ENCODE measurements at regions not wholly inside any gene's neighbourhood (a gene's known extent, or its start where the extent isn't known, plus 50 kb on each side); places are given as distances from the start of the nearest gene placed in this dataset.
A peak's percentile ranks its signal among the peaks of the same experiment; 100 is the strongest.

- no peaks in the 10 kb centered on the region for H3K36me3 Mint-ChIP-seq (ENCODE audit: low read depth)
- peaks cover 11% of the 10 kb centered on the region for H3K4me1 Mint-ChIP-seq
- no peaks in the 10 kb centered on the region for H3K9me3 Mint-ChIP-seq
- H3K27ac Mint-ChIP-seq = peak overlapping the region in 1 of 3 experiments; percentile 16
- H3K4me3 Mint-ChIP-seq = no peak overlapping the region
- no peak for TF ChIP-seq CTCF (IDR thresholded peaks at IDR 0.05; ENCODE audit: unreplicated experiment in 3 of 3)
- H3K27me3 Mint-ChIP-seq (ENCODE audit: low read depth) = peaks cover 31% of the 10 kb centered on the region
Measured at GRCh38 chr1:5744911-5745799, 247.1 kb downstream of the NPHP4 start.

- Mint-ChIP-seq H3K4me1 (peaks cover 7% of the 10 kb centered on the region), H3K27ac (peak overlapping the region in 1 of 3 experiments; percentile 16), H3K9me3 (no peaks in the 10 kb centered on the region), H3K27me3 (ENCODE audit: low read depth) (peaks cover 28% of the 10 kb centered on the region), H3K4me3 (no peak overlapping the region), H3K36me3 (ENCODE audit: low read depth) (no peaks in the 10 kb centered on the region)
- TF ChIP-seq CTCF (IDR thresholded peaks at IDR 0.05; ENCODE audit: unreplicated experiment in 3 of 3) = no peak
Measured at GRCh38 chr1:5744341-5744740, 247.9 kb downstream of the NPHP4 start.

- Mint-ChIP-seq H3K4me3 (no peak overlapping the region), H3K27ac (no peak overlapping the region), H3K4me1 (peaks cover 7% of the 10 kb centered on the region), H3K9me3 (no peaks in the 10 kb centered on the region), H3K36me3 (ENCODE audit: low read depth) (no peaks in the 10 kb centered on the region), H3K27me3 (ENCODE audit: low read depth) (peaks cover 26% of the 10 kb centered on the region)
- no peak for TF ChIP-seq CTCF (IDR thresholded peaks at IDR 0.05; ENCODE audit: unreplicated experiment in 3 of 3)
Measured at GRCh38 chr1:5743435-5744095, 248.7 kb downstream of the NPHP4 start.

- peaks cover 22% of the 10 kb centered on the region for H3K27me3 Mint-ChIP-seq (ENCODE audit: low read depth)
- H3K4me3 Mint-ChIP-seq = no peak overlapping the region
Measured at GRCh38 chr1:5742801-5743200, 249.4 kb downstream of the NPHP4 start.

GRCh38 chr1:5742032-5742431, 250.2 kb downstream of the NPHP4 start:
- TF ChIP-seq CTCF (IDR thresholded peaks at IDR 0.05; ENCODE audit: unreplicated experiment in 3 of 3) = no peak
- no peaks in the 10 kb centered on the region for H3K36me3 Mint-ChIP-seq (ENCODE audit: low read depth)
- peaks cover 20% of the 10 kb centered on the region for H3K27me3 Mint-ChIP-seq (ENCODE audit: low read depth)
- H3K9me3 Mint-ChIP-seq = no peaks in the 10 kb centered on the region
- H3K27ac Mint-ChIP-seq = no peak overlapping the region
- peaks cover 7% of the 10 kb centered on the region for H3K4me1 Mint-ChIP-seq
- H3K4me3 Mint-ChIP-seq = no peak overlapping the region

More at GRCh38 chr1:5742801-5743200, 249.4 kb downstream of the NPHP4 start:
- no peak overlapping the region for H3K27ac Mint-ChIP-seq
- H3K4me1 Mint-ChIP-seq = peaks cover 7% of the 10 kb centered on the region
- no peaks in the 10 kb centered on the region for H3K9me3 Mint-ChIP-seq
- no peaks in the 10 kb centered on the region for H3K36me3 Mint-ChIP-seq (ENCODE audit: low read depth)
- no peak for TF ChIP-seq CTCF (IDR thresholded peaks at IDR 0.05; ENCODE audit: unreplicated experiment in 3 of 3)
